NCI-H1105 (cell line): ENCODE measurements at regions not wholly inside any gene's neighbourhood (a gene's known extent, or its start where the extent isn't known, plus 50 kb on each side); places are given as distances from the start of the nearest gene placed in this dataset.

Experiments used
- DNase-seq: peaks from one replicate; lab custom pipeline; 2025; lab: John Stamatoyannopoulos, UW

GRCh38 chr1:43008115-43009060, 49.7 kb upstream of the SLC2A1 start:
- no peak for DNase-seq
